Sigmoid colon (tissue), 4 donors: ENCODE measurements at regions not wholly inside any gene's neighbourhood (a gene's known extent, or its start where the extent isn't known, plus 50 kb on each side); places are given as distances from the start of the nearest gene placed in this dataset.

Experiments
- CTCF ChIP-seq, 4 experiments: fragments of 450-650 bp in 3 of 4; fragments of 200-600 bp in 1 of 4; IDR thresholded peaks; one replicate each; pipeline ENCODE4 v1.5.1; 2016 to 2019; ENCODE audit warnings: antibody characterized with exemption in 4 of 4, mild to moderate bottlenecking in 3 of 4, moderate library complexity in 2 of 4
- EP300 ChIP-seq, 4 donors: sonication (generic); formaldehyde crosslinking; IDR thresholded peaks; one replicate each; pipeline ENCODE4 v1.6.1; 2017; ENCODE audit warnings: antibody characterized with exemption in 4 of 4
- POLR2AphosphoS5 ChIP-seq, 4 donors: sonication (generic); formaldehyde crosslinking; IDR thresholded peaks; one replicate each; pipeline ENCODE4 v1.6.1; 2017; ENCODE audit warnings: antibody characterized with exemption in 4 of 4

GRCh38 chr15:87703327-87704111, 553.0 kb downstream of the NTRK3 start:
- TF ChIP-seq EP300 (IDR thresholded peaks at IDR 0.05) (no peak), CTCF (IDR thresholded peaks at IDR 0.05) (no peak), POLR2AphosphoS5 (IDR thresholded peaks at IDR 0.05) (no peak)
